GM12872 (cell line): ENCODE measurements at regions not wholly inside any gene's neighbourhood (a gene's known extent, or its start where the extent isn't known, plus 50 kb on each side); places are given as distances from the start of the nearest gene placed in this dataset.
A peak's percentile ranks its signal among the peaks of the same experiment; 100 is the strongest.

Experiments used
- CTCF ChIP-seq: IDR thresholded peaks from 3 replicates; pipeline ENCODE4 v1.5.1; 2011; ENCODE audit warnings: low read depth, mild to moderate bottlenecking, low read length, moderate library complexity; ENCODE audit not compliant: insufficient read depth

DNA sequence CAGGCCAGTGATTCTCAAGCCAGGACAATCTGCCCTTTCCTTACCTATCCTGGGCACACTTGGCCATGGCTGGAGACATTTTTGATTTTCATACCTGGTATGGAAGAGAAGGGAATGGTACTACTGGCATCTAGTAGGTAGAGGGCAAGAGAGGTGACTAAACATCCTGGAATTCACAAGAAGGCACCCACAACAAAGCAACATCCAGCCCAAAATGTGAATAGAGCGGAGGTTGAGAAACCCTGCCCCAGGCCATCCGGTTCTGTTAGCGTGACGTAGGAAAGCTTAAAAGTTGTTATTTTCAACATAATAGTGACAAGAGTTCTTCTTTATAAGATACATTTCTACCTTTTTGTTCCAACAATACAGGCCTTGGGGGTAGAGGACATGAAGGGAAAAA is 114.9 kb upstream of the ALX4 start:
- no peak for TF ChIP-seq CTCF

GRCh38 chr11:44426119-44426518 is 116.2 kb upstream of the ALX4 start:
- no peak for TF ChIP-seq CTCF

DNA sequence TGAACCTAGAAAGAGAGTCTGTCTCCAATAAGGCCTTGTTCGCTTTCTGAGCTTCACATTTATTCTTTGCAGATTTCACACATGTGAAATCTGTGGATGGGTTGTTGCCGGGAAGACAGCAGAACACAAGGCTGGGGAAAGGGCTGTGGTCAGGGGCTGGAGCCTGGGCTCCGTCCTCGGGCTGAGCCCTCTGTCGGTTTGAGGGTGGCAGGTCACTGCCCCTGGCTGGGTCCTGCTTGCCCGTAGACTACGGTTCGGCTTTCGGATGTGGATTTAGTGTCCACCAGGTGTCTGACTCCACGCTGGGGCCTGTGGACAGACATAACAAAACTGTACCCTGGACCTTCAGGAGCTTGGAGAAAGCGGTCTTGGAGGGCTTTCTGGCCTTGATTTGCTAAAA is 117.0 kb upstream of the ALX4 start:
- TF ChIP-seq CTCF: no peak

DNA sequence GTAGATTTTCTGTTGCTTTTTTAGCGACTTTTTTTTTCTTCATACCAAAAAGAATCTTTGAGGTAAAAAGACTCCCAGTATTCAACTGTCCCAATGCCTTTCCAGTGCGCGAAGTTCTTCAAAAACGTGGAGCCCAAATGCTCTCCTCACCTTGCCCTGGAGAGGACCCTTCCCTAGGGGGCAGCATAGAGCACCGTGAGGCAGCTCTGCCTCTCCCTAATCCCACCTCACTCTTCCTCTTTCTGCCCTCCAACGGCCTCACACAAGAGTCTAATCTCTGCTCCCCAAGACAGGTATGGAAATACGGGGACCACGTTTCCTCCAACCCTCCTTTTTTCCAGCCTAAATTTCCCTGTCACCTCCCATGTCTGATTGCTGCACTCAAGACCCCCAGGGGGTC is 117.5 kb upstream of the ALX4 start:
- TF ChIP-seq CTCF: peak; percentile 62

GRCh38 chr11:44430140-44430539 is 120.2 kb upstream of the ALX4 start:
- no peak for TF ChIP-seq CTCF

GRCh38 chr11:44434191-44434590 is 124.3 kb upstream of the ALX4 start:
- TF ChIP-seq CTCF: no peak

- no peak for TF ChIP-seq CTCF
Observed at GRCh38 chr11:44437122-44437521, 127.2 kb upstream of the ALX4 start.
